IPS DF 19.7 (cell line): ENCODE measurements at regions not wholly inside any gene's neighbourhood (a gene's known extent, or its start where the extent isn't known, plus 50 kb on each side); places are given as distances from the start of the nearest gene placed in this dataset.
"Not testable (repeated sequence)": the region's sequence is repeated elsewhere in the genome, so short reads cannot be mapped to it uniquely, and the experiment has no call there.

Experiments
- DNase-seq: peaks from one replicate; pipeline ENCODE4 v3.0.0-alpha.2; 2013; ENCODE audit warnings: low read depth, low spot score

- DNase-seq: no peak
Observed at GRCh38 chr6:76843054-76843822, 620.1 kb downstream of the HTR1B start.

- no peak for DNase-seq
Observed at GRCh38 chr6:76840865-76841264, 622.4 kb downstream of the HTR1B start.

- DNase-seq: no peak
Observed at GRCh38 chr6:76840041-76840745, 623.1 kb downstream of the HTR1B start.

GRCh38 chr6:76839505-76839904, 623.8 kb downstream of the HTR1B start:
- no peak for DNase-seq

GRCh38 chr6:76837564-76837963, 625.7 kb downstream of the HTR1B start:
- DNase-seq: no peak

- DNase-seq: no peak
Observed at GRCh38 chr6:76835695-76836094, 627.6 kb downstream of the HTR1B start.

- DNase-seq: no peak
Observed at GRCh38 chr6:76835293-76835692, 628.0 kb downstream of the HTR1B start.

GRCh38 chr6:76834399-76834798, 628.9 kb downstream of the HTR1B start:
- no peak for DNase-seq

- DNase-seq: no peak
Observed at GRCh38 chr6:76831299-76831698, 632.0 kb downstream of the HTR1B start.

- not testable (repeated sequence) for DNase-seq
Observed at GRCh38 chr6:76823578-76823977, 639.7 kb downstream of the HTR1B start.

GRCh38 chr6:76818451-76818850, 644.8 kb downstream of the HTR1B start:
- no peak for DNase-seq

GRCh38 chr6:76817429-76817828, 645.9 kb downstream of the HTR1B start:
- no peak for DNase-seq

GRCh38 chr6:76814496-76815458, 648.5 kb downstream of the HTR1B start:
- DNase-seq: no peak

- DNase-seq: no peak
Observed at GRCh38 chr6:76810286-76810685, 653.0 kb downstream of the HTR1B start.

- DNase-seq: no peak
Observed at GRCh38 chr6:76803038-76803580, 660.2 kb downstream of the HTR1B start.

- DNase-seq: no peak
Observed at GRCh38 chr6:76792394-76792793, 670.9 kb downstream of the HTR1B start.

GRCh38 chr6:76790881-76791280, 672.4 kb downstream of the HTR1B start:
- no peak for DNase-seq

GRCh38 chr6:76790045-76790796, 673.1 kb downstream of the HTR1B start:
- no peak for DNase-seq

- no peak for DNase-seq
Observed at GRCh38 chr6:76789580-76789979, 673.7 kb downstream of the HTR1B start.

- no peak for DNase-seq
Observed at GRCh38 chr6:76788155-76788554, 675.1 kb downstream of the HTR1B start.

- no peak for DNase-seq
Observed at GRCh38 chr6:76779068-76779467, 684.2 kb downstream of the HTR1B start.
